Posterior cingulate gyrus (tissue), 11 donors: ENCODE measurements at regions not wholly inside any gene's neighbourhood (a gene's known extent, or its start where the extent isn't known, plus 50 kb on each side); places are given as distances from the start of the nearest gene placed in this dataset.

ENCODE experiments used
- DNase-seq, 10 donors: peaks; one replicate each; pipeline versions ENCODE4 v3.0.0 to v3.0.0-alpha.2; 2020 to 2021; ENCODE audit warnings: mixed read lengths in 3 of 10
- intact Hi-C: fragments of 100-400 bp; cut with DNase I; formaldehyde crosslinking; loops from one replicate; pipeline ENCODE4 v1.15.1; 2023

- no peak for DNase-seq
- intact Hi-C loops = no loop called here
These were observed 241.8 kb downstream of the WNT5A start for GRCh38 chr3:55245351-55245750.

- no peak for DNase-seq
- intact Hi-C loops = no loop called here
These were observed 242.9 kb downstream of the WNT5A start for GRCh38 chr3:55244247-55244646.

GRCh38 chr3:55243678-55244077 lies 243.4 kb downstream of the WNT5A start:
- no peak for DNase-seq
- intact Hi-C loops = no loop called here

GRCh38 chr3:55242921-55243320 lies 244.2 kb downstream of the WNT5A start:
- DNase-seq = no peak
- intact Hi-C loops = no loop called here

GRCh38 chr3:55241098-55241497 lies 246.0 kb downstream of the WNT5A start:
- intact Hi-C loops = no loop called here
- DNase-seq = no peak

GRCh38 chr3:55235416-55235815 lies 251.7 kb downstream of the WNT5A start:
- DNase-seq = no peak
- intact Hi-C loops = no loop called here

DNA sequence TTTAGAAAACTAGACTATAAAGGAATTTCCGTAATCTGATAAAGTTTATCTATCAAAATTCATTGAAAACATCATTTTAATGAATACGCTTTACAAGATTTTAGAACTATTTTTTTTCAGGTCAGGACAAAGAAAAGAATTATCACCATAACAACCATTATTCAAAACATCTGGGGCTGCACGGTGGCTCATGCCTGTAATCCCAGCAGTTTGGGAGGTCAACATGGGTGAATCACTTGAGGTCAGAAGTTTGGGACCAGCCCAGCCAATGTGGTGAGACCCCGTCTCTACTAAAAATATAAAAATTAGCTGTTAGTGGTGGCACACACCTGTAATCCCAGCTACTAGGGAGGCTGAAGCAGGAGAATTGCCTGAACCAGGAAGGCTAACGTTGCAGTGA lies 260.4 kb downstream of the WNT5A start:
- intact Hi-C loops = no loop called here
- no peak for DNase-seq

- DNase-seq = no peak
- intact Hi-C loops = no loop called here
These were observed 268.5 kb downstream of the WNT5A start for GRCh38 chr3:55218577-55218976.

- DNase-seq = no peak
- intact Hi-C loops = no loop called here
These were observed 279.4 kb downstream of the WNT5A start for GRCh38 chr3:55207744-55208143.

DNA sequence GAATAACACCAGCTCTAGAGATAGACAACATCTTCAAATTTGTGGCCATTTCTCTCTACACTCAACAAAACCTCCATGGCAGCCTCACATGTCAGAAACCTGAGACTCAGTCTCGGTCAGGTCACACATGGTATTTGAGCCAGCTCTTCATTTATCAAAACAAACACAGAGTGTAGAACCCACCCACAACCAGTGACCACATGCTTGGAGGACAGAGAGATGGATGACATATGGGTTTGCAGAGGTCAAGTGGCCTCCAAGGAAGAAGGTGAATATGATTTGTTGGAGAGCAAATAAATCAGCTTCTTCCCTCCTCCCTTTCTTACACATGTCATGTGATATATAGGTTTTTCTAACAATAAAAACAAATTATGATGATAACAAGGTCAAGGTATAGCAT lies 278.1 kb upstream of the LRTM1 start:
- intact Hi-C loops = no loop called here
- DNase-seq = no peak

GRCh38 chr3:55204417-55204816 lies 276.6 kb upstream of the LRTM1 start:
- intact Hi-C loops = no loop called here

GRCh38 chr3:55203546-55203945 lies 275.7 kb upstream of the LRTM1 start:
- DNase-seq = no peak
- intact Hi-C loops = no loop called here

More at GRCh38 chr3:55204417-55204816, 276.6 kb upstream of the LRTM1 start:
- no peak for DNase-seq

GRCh38 chr3:55203006-55203405 lies 275.1 kb upstream of the LRTM1 start:
- intact Hi-C loops = no loop called here
- no peak for DNase-seq

DNA sequence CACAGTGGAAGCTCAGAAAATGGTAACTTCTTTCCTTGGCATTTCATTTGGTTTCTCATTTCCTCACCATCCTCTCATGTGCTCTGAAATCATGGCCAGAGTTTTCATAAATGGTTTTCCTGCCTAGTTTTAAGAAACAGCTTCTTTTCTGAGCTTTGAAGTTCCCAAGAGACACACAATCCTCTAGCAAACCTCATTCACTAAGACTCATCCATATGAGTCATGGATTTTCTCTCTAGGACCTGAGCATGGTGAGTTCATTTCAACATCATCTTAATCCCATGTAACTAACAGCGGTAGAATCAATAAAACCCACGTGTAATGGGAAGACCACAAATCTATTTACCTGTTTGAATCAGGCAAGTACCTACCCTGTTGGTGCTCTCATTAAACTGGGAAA lies 274.5 kb upstream of the LRTM1 start:
- intact Hi-C loops = no loop called here
- no peak for DNase-seq

GRCh38 chr3:55201779-55202178 lies 273.9 kb upstream of the LRTM1 start:
- intact Hi-C loops = no loop called here
- peak in 1 of 10 donors; percentile 62 for DNase-seq

GRCh38 chr3:55200906-55201305 lies 273.0 kb upstream of the LRTM1 start:
- DNase-seq = no peak
- intact Hi-C loops = no loop called here

- intact Hi-C loops = no loop called here
- no peak for DNase-seq
These were observed 270.7 kb upstream of the LRTM1 start for GRCh38 chr3:55198554-55198953.

- intact Hi-C loops = no loop called here
- DNase-seq = no peak
These were observed 269.2 kb upstream of the LRTM1 start for GRCh38 chr3:55197021-55197420.

DNA sequence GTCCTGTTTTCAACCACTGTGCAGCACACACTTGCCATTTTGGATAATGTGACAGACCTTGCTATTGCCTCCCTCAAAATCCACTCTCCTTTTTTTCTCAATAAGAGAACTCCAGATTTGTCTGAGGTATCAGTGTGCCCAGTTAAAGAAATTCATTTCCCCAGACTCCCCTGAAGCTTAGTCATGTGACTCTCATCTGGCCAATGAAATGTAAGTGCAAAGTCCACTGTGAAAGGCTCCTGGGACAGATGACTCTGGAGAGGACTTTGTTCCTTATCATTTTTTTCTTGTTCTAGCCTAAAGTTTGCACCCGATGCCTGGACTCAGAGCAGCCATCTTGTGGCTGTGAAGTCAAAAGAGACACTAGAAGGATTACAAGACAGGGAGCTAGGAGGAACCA lies 268.6 kb upstream of the LRTM1 start:
- no peak for DNase-seq
- intact Hi-C loops = no loop called here

DNA sequence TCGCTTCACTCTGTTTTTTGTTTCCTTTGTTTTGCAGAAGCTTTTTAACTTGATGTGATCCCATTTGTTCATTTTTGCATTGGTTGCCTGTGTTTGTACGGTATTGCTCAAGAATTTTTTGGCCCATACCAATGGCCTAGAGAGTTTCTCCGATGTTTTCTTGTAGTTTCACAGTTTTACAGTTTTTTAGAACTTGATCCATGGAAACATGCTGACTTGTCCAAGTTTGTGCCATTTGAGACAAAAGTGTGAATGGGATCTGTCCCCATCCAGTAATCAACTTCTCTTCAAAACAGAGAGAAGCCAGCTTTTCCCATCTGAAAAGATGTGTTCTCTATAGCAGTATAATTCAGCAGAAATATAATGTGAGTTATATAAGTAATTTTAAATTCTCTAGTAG lies 266.5 kb upstream of the LRTM1 start:
- no peak for DNase-seq
- intact Hi-C loops = no loop called here

DNA sequence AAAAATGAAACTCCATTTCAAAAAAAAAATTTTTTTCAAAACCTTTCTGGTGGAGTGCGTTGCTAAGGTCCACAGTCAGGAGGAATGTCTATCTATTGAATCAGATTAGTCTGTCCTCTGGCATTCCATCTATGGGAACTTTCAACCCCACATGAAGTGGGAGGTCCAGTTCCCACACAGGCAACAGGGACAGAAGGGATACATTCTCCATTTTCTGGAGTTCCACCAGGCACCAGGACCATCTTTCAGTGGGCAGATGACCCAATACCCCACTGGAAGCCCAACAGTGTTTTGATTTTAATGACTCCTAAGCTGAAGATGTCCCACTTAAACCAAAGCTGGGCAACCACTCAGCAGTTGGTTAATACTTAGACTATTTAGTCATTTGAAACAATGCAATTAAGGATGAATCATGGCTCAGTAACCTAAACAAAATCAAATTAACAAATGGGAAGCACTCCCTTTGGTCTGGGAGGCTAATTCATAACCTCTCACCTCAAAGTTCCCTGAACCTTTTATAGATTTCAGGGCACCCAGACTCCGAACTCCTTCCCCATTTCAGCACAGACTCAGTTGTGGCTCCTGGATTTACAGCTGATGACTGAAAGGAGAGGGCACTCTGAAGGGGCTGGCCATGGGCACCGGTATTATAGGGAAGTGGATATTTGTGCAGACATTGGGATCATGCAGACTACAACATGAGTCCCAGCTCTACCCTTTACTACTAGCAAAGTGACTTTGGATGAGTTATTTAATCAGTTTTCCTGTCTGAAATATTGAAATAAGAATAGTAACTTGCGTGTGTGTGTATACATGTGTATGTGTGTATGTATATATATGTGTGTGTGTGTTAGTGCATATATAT lies 264.3 kb upstream of the LRTM1 start:
- DNase-seq = no peak
- intact Hi-C loops = no loop called here

DNA sequence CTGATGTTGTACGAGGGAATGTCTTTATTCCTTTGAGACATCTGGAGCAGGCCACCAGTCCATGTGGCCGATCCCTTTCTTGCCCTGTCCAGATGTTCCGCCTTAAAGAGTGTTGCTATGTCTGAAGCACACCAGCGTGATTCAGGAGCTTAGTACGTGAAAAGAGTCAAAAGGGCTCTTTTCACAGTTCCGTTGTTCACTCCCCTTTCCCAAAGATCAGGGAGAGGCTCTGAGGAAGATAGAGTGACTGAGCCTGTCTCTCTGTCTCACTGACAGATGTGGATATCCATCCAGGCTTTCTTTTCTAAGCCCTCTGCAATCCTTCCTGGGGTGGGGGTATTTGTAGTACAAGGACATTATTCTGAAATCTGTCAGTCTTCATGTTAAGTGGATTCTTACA lies 262.5 kb upstream of the LRTM1 start:
- intact Hi-C loops = no loop called here

DNA sequence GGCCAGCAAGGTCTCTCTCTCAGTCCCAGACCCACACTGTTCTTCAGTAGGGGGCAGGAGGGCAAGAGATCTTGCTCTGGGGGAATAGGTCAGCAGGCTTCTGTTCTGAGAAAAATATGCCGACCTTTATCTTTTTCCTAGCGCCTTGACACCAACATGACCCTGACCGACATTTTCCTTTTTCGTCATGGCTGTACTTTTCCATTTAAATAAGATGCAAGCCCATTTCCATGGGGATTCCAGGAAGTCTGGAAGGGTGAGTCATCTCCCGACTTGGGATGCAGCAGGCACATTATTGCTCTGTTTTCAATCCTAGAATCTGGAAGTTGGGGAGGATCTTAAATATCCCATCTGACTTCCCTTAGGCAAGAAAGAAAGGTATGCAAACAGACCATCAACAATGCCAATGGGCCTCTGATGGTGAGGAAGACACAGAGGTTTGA lies 261.5 kb upstream of the LRTM1 start:
- no peak for DNase-seq
- intact Hi-C loops = no loop called here

More for the DNA sequence above, 262.5 kb upstream of the LRTM1 start:
- DNase-seq = no peak
